GM23338 (cell line): ENCODE measurements at regions not wholly inside any gene's neighbourhood (a gene's known extent, or its start where the extent isn't known, plus 50 kb on each side); places are given as distances from the start of the nearest gene placed in this dataset.

Source experiments
- ATAC-seq: fragments of 200-7000 bp; cut with Tn5 transposase; 3 replicates; pipeline ENCODE4 v1.9.1; 2020
- DNase-seq: peaks from one replicate; pipeline ENCODE4 v3.0.0-alpha.2; 2015; ENCODE audit warnings: low spot score
- H2AFZ ChIP-seq: fragments of 200-600 bp; sonication (generic); 2 replicates; pipeline ENCODE4 v1.8.0; 2016; ENCODE audit warnings: antibody characterized with exemption, mild to moderate bottlenecking, moderate library complexity
- H3F3A ChIP-seq: fragments of 200-600 bp; sonication (generic); replicated peaks from 2 replicates; pipeline ENCODE4 v1.8.0; 2017; ENCODE audit warnings: antibody characterized with exemption, mixed run types, low read depth
- H3K27ac ChIP-seq: fragments of 200-600 bp; sonication (generic); 2 replicates; pipeline ENCODE4 v1.6.1; 2016; ENCODE audit warnings: low read depth
- H3K27me3 ChIP-seq: fragments of 200-600 bp; sonication (generic); 2 replicates; pipeline ENCODE4 v1.8.0; 2016; ENCODE audit warnings: mild to moderate bottlenecking, mixed run types, moderate library complexity; ENCODE audit not compliant: insufficient read depth
- H3K36me3 ChIP-seq: fragments of 200-600 bp; sonication (generic); 2 replicates; pipeline ENCODE4 v1.8.0; 2016; ENCODE audit warnings: mild to moderate bottlenecking; ENCODE audit not compliant: insufficient read depth
- H3K4me1 ChIP-seq: fragments of 200-600 bp; sonication (generic); 2 replicates; pipeline ENCODE4 v1.8.0; 2016; ENCODE audit warnings: mild to moderate bottlenecking, moderate library complexity; ENCODE audit not compliant: insufficient read depth
- H3K4me2 ChIP-seq: fragments of 200-600 bp; sonication (generic); 2 replicates; pipeline ENCODE4 v1.7.1; 2017; ENCODE audit warnings: mixed run types
- H3K4me3 ChIP-seq: fragments of 200-600 bp; sonication (generic); 2 replicates; pipeline ENCODE4 v1.6.1; 2016; ENCODE audit warnings: mixed run types
- H3K79me2 ChIP-seq: fragments of 200-600 bp; sonication (generic); replicated peaks from 2 replicates; pipeline ENCODE4 v1.8.0; 2017; ENCODE audit warnings: mild to moderate bottlenecking; ENCODE audit not compliant: insufficient read depth
- H3K9me2 ChIP-seq: fragments of 200-600 bp; sonication (generic); 2 replicates; pipeline ENCODE4 v1.8.0; 2017; ENCODE audit not compliant: insufficient read depth
- H4K20me1 ChIP-seq: fragments of 200-600 bp; sonication (generic); replicated peaks from 2 replicates; pipeline ENCODE4 v1.8.0; 2017; ENCODE audit warnings: mild to moderate bottlenecking; ENCODE audit not compliant: insufficient read depth
- H3K27ac Mint-ChIP-seq: 2 replicates; pipeline ENCODE4 v1.8.0; 2020; ENCODE audit warnings: inconsistent platforms, mild to moderate bottlenecking, moderate library complexity, mixed read lengths
- H3K27me3 Mint-ChIP-seq: 3 replicates; pipeline ENCODE4 v1.8.0; 2022; ENCODE audit warnings: low read depth, mild to moderate bottlenecking, moderate library complexity, mixed read lengths, inconsistent platforms; ENCODE audit not compliant: insufficient read depth, poor library complexity
- H3K36me3 Mint-ChIP-seq: 3 replicates; pipeline ENCODE4 v1.8.0; 2021; ENCODE audit warnings: low read depth, mild to moderate bottlenecking, inconsistent platforms, moderate library complexity, mixed read lengths
- H3K4me1 Mint-ChIP-seq: 3 replicates; pipeline ENCODE4 v1.8.0; 2020; ENCODE audit warnings: mild to moderate bottlenecking, inconsistent platforms, mixed read lengths
- H3K4me3 Mint-ChIP-seq: 3 replicates; pipeline ENCODE4 v1.8.0; 2021; ENCODE audit warnings: moderate library complexity, mild to moderate bottlenecking, inconsistent platforms, mixed read lengths
- H3K9me3 Mint-ChIP-seq: 3 replicates; pipeline ENCODE4 v1.8.0; 2020; ENCODE audit warnings: moderate library complexity, mild to moderate bottlenecking, inconsistent platforms, mixed read lengths
- CREB1 ChIP-seq: fragments of 250-450 bp; sonication (Bioruptor Pico); IDR thresholded peaks from 2 replicates; pipeline ENCODE4 v1.5.0; 2020; ENCODE audit warnings: low read depth, mild to moderate bottlenecking, moderate library complexity
- CTCF ChIP-seq, 2 experiments: fragments of 200-600 bp in 1 of 2; sonication (generic) in 1 of 2; conservative IDR thresholded peaks; 2 replicates each; pipeline versions ENCODE4 v1.5.1 to v1.6.1; 2016 to 2017; ENCODE audit warnings: antibody characterized with exemption in 2 of 2, low read depth in 2 of 2, mild to moderate bottlenecking in 2 of 2, moderate library complexity in 1 of 2
- ETS1 ChIP-seq: IDR thresholded peaks from 2 replicates; pipeline ENCODE4 v1.6.1; 2016; ENCODE audit warnings: antibody characterized with exemption
- EZH2 ChIP-seq: fragments of 200-600 bp; sonication (generic); IDR thresholded peaks from one replicate; pipeline ENCODE4 v1.8.0; 2017; ENCODE audit warnings: antibody characterized with exemption, mild to moderate bottlenecking, low read depth; ENCODE audit not compliant: unreplicated experiment
- EZH2phosphoT487 ChIP-seq: fragments of 200-600 bp; sonication (generic); IDR thresholded peaks from one replicate; pipeline ENCODE4 v1.8.1; 2018; ENCODE audit warnings: antibody characterized with exemption; ENCODE audit not compliant: unreplicated experiment
- JUNB ChIP-seq: IDR thresholded peaks from one replicate; pipeline ENCODE4 v1.6.1; 2016; ENCODE audit warnings: antibody characterized with exemption; ENCODE audit not compliant: unreplicated experiment
- NANOG ChIP-seq: IDR thresholded peaks from 2 replicates; pipeline ENCODE4 v1.6.1; 2016; ENCODE audit warnings: antibody characterized with exemption, borderline replicate concordance
- POLR2AphosphoS5 ChIP-seq: IDR thresholded peaks from 2 replicates; pipeline ENCODE4 v1.6.1; 2016; ENCODE audit warnings: antibody characterized with exemption, low read depth
- REST ChIP-seq: IDR thresholded peaks from one replicate; pipeline ENCODE4 v1.6.1; 2018; ENCODE audit warnings: antibody characterized with exemption; ENCODE audit not compliant: unreplicated experiment
- STAT1 ChIP-seq: IDR thresholded peaks from one replicate; pipeline ENCODE4 v1.6.1; 2016; ENCODE audit warnings: antibody characterized with exemption; ENCODE audit not compliant: unreplicated experiment
- ZNF114 ChIP-seq: fragments of 250-450 bp; sonication (Bioruptor Pico); IDR thresholded peaks from 2 replicates; pipeline ENCODE4 v1.5.0; 2020; ENCODE audit warnings: mild to moderate bottlenecking, moderate library complexity
- ZNF331 ChIP-seq: fragments of 250-450 bp; sonication (Bioruptor Pico); IDR thresholded peaks from 2 replicates; pipeline ENCODE4 v1.5.0; 2020; ENCODE audit warnings: low read depth, mild to moderate bottlenecking, moderate library complexity
- ZNF462 ChIP-seq: fragments of 250-450 bp; sonication (Bioruptor Pico); IDR thresholded peaks from 2 replicates; pipeline ENCODE4 v1.5.0; 2020; ENCODE audit warnings: mild to moderate bottlenecking, moderate library complexity

GRCh38 chr2:37831081-37831780 lies 93.9 kb upstream of the RMDN2 start:
- H3K9me3 Mint-ChIP-seq = no peaks in the 10 kb centered on the region
- H3K4me1 ChIP-seq = no peaks in the 10 kb centered on the region
- ATAC-seq (no peak), DNase-seq (no peak)
- no peak overlapping the region for H3K27ac Mint-ChIP-seq
- peaks cover 4% of the 10 kb centered on the region; the same call in 1 of the 2 replicates for H3K9me2 ChIP-seq
- TF ChIP-seq NANOG = no peak
- no peak for TF ChIP-seq STAT1
- no peak for TF ChIP-seq ZNF331
- no peak for TF ChIP-seq CTCF (conservative IDR thresholded peaks at IDR 0.05; ENCODE audit: low read depth in 2 of 2)
- no peak for TF ChIP-seq EZH2
- no peak for TF ChIP-seq ZNF114 (CRISPR knock-in tag)
- no peak for TF ChIP-seq EZH2phosphoT487
- no peak for TF ChIP-seq ETS1
- TF ChIP-seq REST = no peak
- no peak for TF ChIP-seq CREB1 (CRISPR knock-in tag)
- TF ChIP-seq POLR2AphosphoS5 = no peak
- no peak for TF ChIP-seq JUNB
- no peak for TF ChIP-seq ZNF462 (CRISPR knock-in tag)
- H3K27me3 ChIP-seq = no peaks in the 10 kb centered on the region
- H2AFZ ChIP-seq = no peak overlapping the region
- H3K27me3 Mint-ChIP-seq = no peaks in the 10 kb centered on the region
- no peaks in the 10 kb centered on the region for H3F3A ChIP-seq
- no peaks in the 10 kb centered on the region for H3K36me3 Mint-ChIP-seq
- H3K4me3 ChIP-seq = no peak overlapping the region
- no peak overlapping the region for H3K4me2 ChIP-seq
- no peaks in the 10 kb centered on the region for H4K20me1 ChIP-seq
- H3K36me3 ChIP-seq = no peaks in the 10 kb centered on the region
- H3K4me1 Mint-ChIP-seq = peaks cover 2% of the 10 kb centered on the region; the same call in 2 of the 3 replicates
- no peak overlapping the region for H3K4me3 Mint-ChIP-seq
- no peak overlapping the region for H3K27ac ChIP-seq
- no peaks in the 10 kb centered on the region for H3K79me2 ChIP-seq
